Testis (tissue), 2 donors: ENCODE measurements at regions not wholly inside any gene's neighbourhood (a gene's known extent, or its start where the extent isn't known, plus 50 kb on each side); places are given as distances from the start of the nearest gene placed in this dataset.

ENCODE experiments used
- POLR2A ChIP-seq: fragments of 450-650 bp; IDR thresholded peaks from one replicate; pipeline ENCODE4 v1.6.1; 2017; ENCODE audit warnings: antibody characterized with exemption, mild to moderate bottlenecking, moderate library complexity
- TF ChIP-seq, protein P1 (sequence below), 3 experiments: fragments of 450-650 bp in 2 of 3; fragments of 200-600 bp in 1 of 3; sonication (generic) in 1 of 3; IDR thresholded peaks; one replicate each; pipeline ENCODE4 v1.5.1; 2016 to 2019; ENCODE audit warnings: antibody characterized with exemption in 3 of 3, mild to moderate bottlenecking in 2 of 3, moderate library complexity in 1 of 3

DNA sequence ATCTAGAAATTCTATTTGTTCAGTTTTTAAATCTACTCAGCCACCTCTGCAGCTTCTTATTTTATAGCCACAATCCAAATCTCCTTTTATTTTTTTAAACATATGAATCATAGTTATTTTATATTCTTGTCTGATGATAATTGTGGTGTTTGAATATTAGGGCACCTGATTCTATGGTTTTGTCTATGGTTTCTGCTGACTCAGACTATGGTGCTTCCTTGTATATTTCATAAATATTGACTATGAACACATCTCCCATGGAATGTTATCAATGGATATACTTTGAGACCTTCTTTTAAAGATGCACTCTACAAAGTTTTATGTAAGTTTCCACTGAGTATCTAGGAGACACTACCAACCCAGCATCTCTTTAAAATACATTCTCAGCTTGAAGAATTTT, 1027.0 kb upstream of the AUTS2 start:
- TF ChIP-seq, protein P1, sequence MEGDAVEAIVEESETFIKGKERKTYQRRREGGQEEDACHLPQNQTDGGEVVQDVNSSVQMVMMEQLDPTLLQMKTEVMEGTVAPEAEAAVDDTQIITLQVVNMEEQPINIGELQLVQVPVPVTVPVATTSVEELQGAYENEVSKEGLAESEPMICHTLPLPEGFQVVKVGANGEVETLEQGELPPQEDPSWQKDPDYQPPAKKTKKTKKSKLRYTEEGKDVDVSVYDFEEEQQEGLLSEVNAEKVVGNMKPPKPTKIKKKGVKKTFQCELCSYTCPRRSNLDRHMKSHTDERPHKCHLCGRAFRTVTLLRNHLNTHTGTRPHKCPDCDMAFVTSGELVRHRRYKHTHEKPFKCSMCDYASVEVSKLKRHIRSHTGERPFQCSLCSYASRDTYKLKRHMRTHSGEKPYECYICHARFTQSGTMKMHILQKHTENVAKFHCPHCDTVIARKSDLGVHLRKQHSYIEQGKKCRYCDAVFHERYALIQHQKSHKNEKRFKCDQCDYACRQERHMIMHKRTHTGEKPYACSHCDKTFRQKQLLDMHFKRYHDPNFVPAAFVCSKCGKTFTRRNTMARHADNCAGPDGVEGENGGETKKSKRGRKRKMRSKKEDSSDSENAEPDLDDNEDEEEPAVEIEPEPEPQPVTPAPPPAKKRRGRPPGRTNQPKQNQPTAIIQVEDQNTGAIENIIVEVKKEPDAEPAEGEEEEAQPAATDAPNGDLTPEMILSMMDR (IDR thresholded peaks at IDR 0.05): no peak
- TF ChIP-seq POLR2A: no peak
